ENCODE measurements at regions not wholly inside any gene's neighbourhood (a gene's known extent, or its start where the extent isn't known, plus 50 kb on each side); places are given as distances from the start of the nearest gene placed in this dataset.

DNA sequence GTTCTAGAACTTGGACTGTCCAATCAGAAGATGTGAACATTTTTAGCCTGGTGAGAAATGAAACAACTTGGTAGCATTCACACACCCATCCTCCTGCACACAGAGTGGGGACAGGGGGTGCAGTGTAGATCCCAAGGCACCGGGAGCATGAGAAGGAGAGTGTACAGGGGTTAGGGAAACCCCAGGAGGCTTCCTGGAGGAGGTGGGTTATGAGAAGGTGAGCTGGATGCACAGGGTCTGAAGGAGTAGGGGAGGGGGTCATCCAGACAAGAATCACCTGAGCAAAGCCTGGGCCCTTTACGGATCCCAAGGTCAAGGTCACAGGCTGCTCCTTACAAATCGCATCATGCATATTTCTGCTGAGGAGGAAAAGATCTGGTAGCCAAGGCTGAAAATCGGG is 117.5 kb upstream of the TMPRSS2 start:
- H3K27me3 ChIP-seq (ENCODE audit: control insufficient read depth in 1 of 2, insufficient read depth in 2 of 2, low read length in 2 of 2), result peaks cover 1 to 21% of the 10 kb centered on the region in 2 experiments; a peak in 4 of 5 replicates
- 44% methylated on average over 4 of the region's 4 CpGs for whole genome bisulfite sequencing (ENCODE audit: low lambda C conversion rate)
- H3K27ac ChIP-seq (ENCODE audit: extremely low read length, insufficient read depth, low read length), result no peak overlapping the region
- ChIA-PET POLR2A (no interaction called here), CTCF (ENCODE audit: low intra/inter-chr PET ratio, low total read pairs) (no interaction called here)
- H3K9me3 ChIP-seq (ENCODE audit: low read length), result no peaks in the 10 kb centered on the region
- in situ Hi-C loops (cut with HindIII; ENCODE audit: extremely low pct_ligation_motif_present, low pct_unique_long_range_greater_than_20kb) (no loop called here), intact Hi-C loops (cut with micrococcal nuclease; ENCODE audit: unreplicated experiment) (no loop called here)
- DNase-seq (ENCODE audit: low spot score), result no peak
- no peak overlapping the region for H3K4me3 ChIP-seq (replicated peaks in 1 of 3; ENCODE audit: insufficient read depth in 1 of 3, low read depth in 2 of 3, low read length in 3 of 3)
- no peak overlapping the region for H3K9ac ChIP-seq (ENCODE audit: insufficient read depth, low read depth, low read length)
- peaks cover 15% of the 10 kb centered on the region for H3K4me1 ChIP-seq (ENCODE audit: insufficient read depth, low read length)
- no peak for FAIRE-seq
- no peak overlapping the region for H3K4me2 ChIP-seq (ENCODE audit: low read depth, low read length)
- no TSS peak for BruUV-seq (replicated peaks)
- no peak overlapping the region for H2AFZ ChIP-seq (ENCODE audit: low read length)
- H4K20me1 ChIP-seq (ENCODE audit: insufficient read depth, low read length), result no peaks in the 10 kb centered on the region
- H3K36me3 ChIP-seq (replicated peaks in 1 of 2; ENCODE audit: control insufficient read depth in 1 of 2, insufficient read depth in 2 of 2, low read length in 2 of 2), result no peaks in the 10 kb centered on the region
- ATAC-seq, result no peak
- H3K79me2 ChIP-seq (ENCODE audit: insufficient read depth, low read length), result no peaks in the 10 kb centered on the region
- TF ChIP-seq, protein P1, sequence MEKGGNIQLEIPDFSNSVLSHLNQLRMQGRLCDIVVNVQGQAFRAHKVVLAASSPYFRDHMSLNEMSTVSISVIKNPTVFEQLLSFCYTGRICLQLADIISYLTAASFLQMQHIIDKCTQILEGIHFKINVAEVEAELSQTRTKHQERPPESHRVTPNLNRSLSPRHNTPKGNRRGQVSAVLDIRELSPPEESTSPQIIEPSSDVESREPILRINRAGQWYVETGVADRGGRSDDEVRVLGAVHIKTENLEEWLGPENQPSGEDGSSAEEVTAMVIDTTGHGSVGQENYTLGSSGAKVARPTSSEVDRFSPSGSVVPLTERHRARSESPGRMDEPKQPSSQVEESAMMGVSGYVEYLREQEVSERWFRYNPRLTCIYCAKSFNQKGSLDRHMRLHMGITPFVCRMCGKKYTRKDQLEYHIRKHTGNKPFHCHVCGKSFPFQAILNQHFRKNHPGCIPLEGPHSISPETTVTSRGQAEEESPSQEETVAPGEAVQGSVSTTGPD (CRISPR knock-in tag; IDR thresholded peaks at IDR 0.05), result no peak
- TF ChIP-seq RARG (CRISPR knock-in tag; IDR thresholded peaks at IDR 0.05; ENCODE audit: low read depth), result no peak
- TF ChIP-seq, protein P2, sequence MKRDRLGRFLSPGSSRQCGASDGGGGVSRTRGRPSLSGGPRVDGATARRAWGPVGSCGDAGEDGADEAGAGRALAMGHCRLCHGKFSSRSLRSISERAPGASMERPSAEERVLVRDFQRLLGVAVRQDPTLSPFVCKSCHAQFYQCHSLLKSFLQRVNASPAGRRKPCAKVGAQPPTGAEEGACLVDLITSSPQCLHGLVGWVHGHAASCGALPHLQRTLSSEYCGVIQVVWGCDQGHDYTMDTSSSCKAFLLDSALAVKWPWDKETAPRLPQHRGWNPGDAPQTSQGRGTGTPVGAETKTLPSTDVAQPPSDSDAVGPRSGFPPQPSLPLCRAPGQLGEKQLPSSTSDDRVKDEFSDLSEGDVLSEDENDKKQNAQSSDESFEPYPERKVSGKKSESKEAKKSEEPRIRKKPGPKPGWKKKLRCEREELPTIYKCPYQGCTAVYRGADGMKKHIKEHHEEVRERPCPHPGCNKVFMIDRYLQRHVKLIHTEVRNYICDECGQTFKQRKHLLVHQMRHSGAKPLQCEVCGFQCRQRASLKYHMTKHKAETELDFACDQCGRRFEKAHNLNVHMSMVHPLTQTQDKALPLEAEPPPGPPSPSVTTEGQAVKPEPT (CRISPR knock-in tag; IDR thresholded peaks at IDR 0.05; ENCODE audit: low read depth), result no peak
- TF ChIP-seq ZFYVE20 (CRISPR knock-in tag; IDR thresholded peaks at IDR 0.05; ENCODE audit: borderline replicate concordance, low read depth), result no peak
- TF ChIP-seq MTF1 (CRISPR knock-in tag; IDR thresholded peaks at IDR 0.05), result no peak
- TF ChIP-seq HOXA7 (CRISPR knock-in tag; IDR thresholded peaks at IDR 0.05), result no peak
- no peak for TF ChIP-seq SRSF1 (optimal IDR thresholded peaks at IDR 0.05; ENCODE audit: low read depth, low read length)
- TF ChIP-seq, protein P3, sequence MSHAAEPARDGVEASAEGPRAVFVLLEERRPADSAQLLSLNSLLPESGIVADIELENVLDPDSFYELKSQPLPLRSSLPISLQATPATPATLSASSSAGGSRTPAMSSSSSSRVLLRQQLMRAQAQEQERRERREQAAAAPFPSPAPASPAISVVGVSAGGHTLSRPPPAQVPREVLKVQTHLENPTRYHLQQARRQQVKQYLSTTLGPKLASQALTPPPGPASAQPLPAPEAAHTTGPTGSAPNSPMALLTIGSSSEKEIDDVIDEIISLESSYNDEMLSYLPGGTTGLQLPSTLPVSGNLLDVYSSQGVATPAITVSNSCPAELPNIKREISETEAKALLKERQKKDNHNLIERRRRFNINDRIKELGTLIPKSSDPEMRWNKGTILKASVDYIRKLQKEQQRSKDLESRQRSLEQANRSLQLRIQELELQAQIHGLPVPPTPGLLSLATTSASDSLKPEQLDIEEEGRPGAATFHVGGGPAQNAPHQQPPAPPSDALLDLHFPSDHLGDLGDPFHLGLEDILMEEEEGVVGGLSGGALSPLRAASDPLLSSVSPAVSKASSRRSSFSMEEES (CRISPR knock-in tag; IDR thresholded peaks at IDR 0.05), result no peak
- no peak for TF ChIP-seq ZBTB14 (CRISPR knock-in tag; IDR thresholded peaks at IDR 0.05)
- TF ChIP-seq, protein P4, sequence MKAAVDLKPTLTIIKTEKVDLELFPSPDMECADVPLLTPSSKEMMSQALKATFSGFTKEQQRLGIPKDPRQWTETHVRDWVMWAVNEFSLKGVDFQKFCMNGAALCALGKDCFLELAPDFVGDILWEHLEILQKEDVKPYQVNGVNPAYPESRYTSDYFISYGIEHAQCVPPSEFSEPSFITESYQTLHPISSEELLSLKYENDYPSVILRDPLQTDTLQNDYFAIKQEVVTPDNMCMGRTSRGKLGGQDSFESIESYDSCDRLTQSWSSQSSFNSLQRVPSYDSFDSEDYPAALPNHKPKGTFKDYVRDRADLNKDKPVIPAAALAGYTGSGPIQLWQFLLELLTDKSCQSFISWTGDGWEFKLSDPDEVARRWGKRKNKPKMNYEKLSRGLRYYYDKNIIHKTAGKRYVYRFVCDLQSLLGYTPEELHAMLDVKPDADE (CRISPR knock-in tag; IDR thresholded peaks at IDR 0.05), result no peak
- TF ChIP-seq ARHGAP35 (CRISPR knock-in tag; IDR thresholded peaks at IDR 0.05; ENCODE audit: borderline replicate concordance), result no peak
- no peak for TF ChIP-seq KDM1A (CRISPR knock-in tag; IDR thresholded peaks at IDR 0.05)
- no peak for TF ChIP-seq RORA (CRISPR knock-in tag; IDR thresholded peaks at IDR 0.05)
- TF ChIP-seq, protein P5, sequence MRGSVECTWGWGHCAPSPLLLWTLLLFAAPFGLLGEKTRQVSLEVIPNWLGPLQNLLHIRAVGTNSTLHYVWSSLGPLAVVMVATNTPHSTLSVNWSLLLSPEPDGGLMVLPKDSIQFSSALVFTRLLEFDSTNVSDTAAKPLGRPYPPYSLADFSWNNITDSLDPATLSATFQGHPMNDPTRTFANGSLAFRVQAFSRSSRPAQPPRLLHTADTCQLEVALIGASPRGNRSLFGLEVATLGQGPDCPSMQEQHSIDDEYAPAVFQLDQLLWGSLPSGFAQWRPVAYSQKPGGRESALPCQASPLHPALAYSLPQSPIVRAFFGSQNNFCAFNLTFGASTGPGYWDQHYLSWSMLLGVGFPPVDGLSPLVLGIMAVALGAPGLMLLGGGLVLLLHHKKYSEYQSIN (CRISPR knock-in tag; IDR thresholded peaks at IDR 0.05; ENCODE audit: borderline replicate concordance), result no peak
- TF ChIP-seq ATRX (CRISPR knock-in tag; IDR thresholded peaks at IDR 0.05; ENCODE audit: borderline replicate concordance), result no peak
- no peak for TF ChIP-seq E2F5 (CRISPR knock-in tag; conservative IDR thresholded peaks at IDR 0.05)

All from HepG2 (cell line).